H9 (cell line): ENCODE measurements at regions not wholly inside any gene's neighbourhood (a gene's known extent, or its start where the extent isn't known, plus 50 kb on each side); places are given as distances from the start of the nearest gene placed in this dataset.

Source experiments
- DNase-seq: peaks from one replicate; pipeline ENCODE4 v3.0.0-alpha.2; 2017
- H2AFZ ChIP-seq: one replicate; pipeline ENCODE4 v1.6.1; 2013; ENCODE audit warnings: mild to moderate bottlenecking, low read length, control low read depth, moderate library complexity
- H2AK5ac ChIP-seq: 2 replicates; pipeline ENCODE4 v1.6.1; 2013; ENCODE audit warnings: low read length, control low read depth, mixed read lengths; ENCODE audit not compliant: insufficient read length
- H2BK120ac ChIP-seq: one replicate; pipeline ENCODE4 v1.6.1; 2013; ENCODE audit warnings: low read depth, mild to moderate bottlenecking, low read length, control low read depth, inconsistent platforms; ENCODE audit not compliant: poor library complexity, severe bottlenecking
- H2BK12ac ChIP-seq: 2 replicates; pipeline ENCODE4 v1.6.1; 2013; ENCODE audit warnings: low read length, control low read depth, mixed read lengths, low read depth; ENCODE audit not compliant: insufficient read length
- H2BK15ac ChIP-seq: 2 replicates; pipeline ENCODE4 v1.6.1; 2013; ENCODE audit warnings: low read depth, low read length, control low read depth
- H2BK20ac ChIP-seq: one replicate; pipeline ENCODE4 v1.6.1; 2013; ENCODE audit warnings: low read depth, mild to moderate bottlenecking, low read length, control low read depth, inconsistent platforms; ENCODE audit not compliant: poor library complexity, severe bottlenecking
- H2BK5ac ChIP-seq: 2 replicates; pipeline ENCODE4 v1.6.1; 2013; ENCODE audit warnings: low read length, control low read depth, mixed read lengths; ENCODE audit not compliant: insufficient read length
- H3K14ac ChIP-seq: 2 replicates; pipeline ENCODE4 v1.6.1; 2013; ENCODE audit warnings: low read length, control low read depth; ENCODE audit not compliant: insufficient read depth
- H3K18ac ChIP-seq: 2 replicates; pipeline ENCODE4 v1.6.1; 2013; ENCODE audit warnings: low read depth, mild to moderate bottlenecking, mixed read lengths, low read length, control low read depth; ENCODE audit not compliant: insufficient read length
- H3K23ac ChIP-seq: 2 replicates; pipeline ENCODE4 v1.6.1; 2013; ENCODE audit warnings: low read length, control low read depth, mixed read lengths, low read depth; ENCODE audit not compliant: insufficient read length
- H3K23me2 ChIP-seq: 2 replicates; pipeline ENCODE4 v1.6.1; 2013; ENCODE audit warnings: low read depth, mild to moderate bottlenecking, mixed read lengths, low read length, control low read depth; ENCODE audit not compliant: insufficient read length, poor library complexity, severe bottlenecking
- H3K27ac ChIP-seq: 2 replicates; pipeline ENCODE4 v1.5.1; 2013; ENCODE audit warnings: low read length, control low read depth, mixed read lengths, low read depth; ENCODE audit not compliant: insufficient read length
- H3K27me3 ChIP-seq: 2 replicates; pipeline ENCODE4 v1.6.1; 2013; ENCODE audit warnings: low read length, control low read depth, inconsistent platforms; ENCODE audit not compliant: insufficient read depth
- H3K4ac ChIP-seq: 2 replicates; pipeline ENCODE4 v1.6.1; 2013; ENCODE audit warnings: low read depth, mild to moderate bottlenecking, control low read depth, inconsistent platforms, low read length, moderate library complexity
- H3K4me1 ChIP-seq: 2 replicates; pipeline ENCODE4 v1.6.1; 2013; ENCODE audit warnings: low read length, control low read depth, inconsistent platforms; ENCODE audit not compliant: insufficient read depth
- H3K4me2 ChIP-seq: 2 replicates; pipeline ENCODE4 v1.6.1; 2013; ENCODE audit warnings: low read length, control low read depth, mixed read lengths; ENCODE audit not compliant: insufficient read length, insufficient read depth
- H3K56ac ChIP-seq: 2 replicates; pipeline ENCODE4 v1.6.1; 2013; ENCODE audit warnings: low read depth, mild to moderate bottlenecking, mixed read lengths, low read length, control low read depth; ENCODE audit not compliant: insufficient read length
- H3K79me1 ChIP-seq: 2 replicates; pipeline ENCODE4 v1.6.1; 2013; ENCODE audit warnings: low read depth, mild to moderate bottlenecking, moderate library complexity, low read length, control low read depth, inconsistent platforms; ENCODE audit not compliant: insufficient read depth, poor library complexity, severe bottlenecking
- H3K79me2 ChIP-seq: 2 replicates; pipeline ENCODE4 v1.6.1; 2013; ENCODE audit warnings: low read length, control low read depth, inconsistent platforms; ENCODE audit not compliant: insufficient read depth
- H3K9ac ChIP-seq: 2 replicates; pipeline ENCODE4 v1.6.1; 2013; ENCODE audit warnings: low read length, control low read depth, mixed read lengths; ENCODE audit not compliant: insufficient read length; ENCODE audit errors: extremely low read depth
- H3K9me3 ChIP-seq: one replicate; pipeline ENCODE4 v1.6.1; 2013; ENCODE audit warnings: low read depth, low read length, inconsistent platforms; ENCODE audit not compliant: control insufficient read depth
- H3T11ph ChIP-seq: one replicate; pipeline ENCODE4 v1.6.1; 2013; ENCODE audit warnings: mild to moderate bottlenecking, low read length, control low read depth, inconsistent platforms
- H4K20me1 ChIP-seq: one replicate; pipeline ENCODE4 v1.6.1; 2013; ENCODE audit not compliant: control insufficient read depth, insufficient read length, insufficient read depth
- H4K5ac ChIP-seq: 2 replicates; pipeline ENCODE4 v1.6.1; 2013; ENCODE audit warnings: low read depth, mild to moderate bottlenecking, mixed read lengths, low read length, control low read depth; ENCODE audit not compliant: insufficient read length
- H4K8ac ChIP-seq: replicated peaks from 2 replicates; pipeline ENCODE4 v1.6.1; 2013; ENCODE audit warnings: low read length, control low read depth, mixed read lengths, low read depth; ENCODE audit not compliant: insufficient read length
- H4K91ac ChIP-seq: 2 replicates; pipeline ENCODE4 v1.6.1; 2013; ENCODE audit warnings: low read depth, mild to moderate bottlenecking, moderate library complexity, mixed read lengths, low read length, control low read depth; ENCODE audit not compliant: insufficient read length
- H3K27ac Mint-ChIP-seq, 3 experiments: 2 replicates in 2 of 3; 3 replicates in 1 of 3; pipeline ENCODE4 v1.8.0; 2020 to 2021; ENCODE audit warnings: mixed read lengths in 3 of 3, mild to moderate bottlenecking in 1 of 3, moderate library complexity in 1 of 3
- H3K27me3 Mint-ChIP-seq: 2 replicates; pipeline ENCODE4 v1.8.0; 2021; ENCODE audit warnings: low read depth, mild to moderate bottlenecking, moderate library complexity, mixed read lengths
- H3K36me3 Mint-ChIP-seq, 3 experiments: 2 replicates in 2 of 3; 3 replicates in 1 of 3; pipeline ENCODE4 v1.8.0; 2020 to 2021; ENCODE audit warnings: low read depth in 3 of 3, mixed read lengths in 3 of 3; ENCODE audit not compliant: insufficient read depth in 1 of 3
- H3K4me1 Mint-ChIP-seq, 2 experiments: 2 replicates each; pipeline ENCODE4 v1.8.0; 2020; ENCODE audit warnings: mixed read lengths in 2 of 2
- H3K4me3 Mint-ChIP-seq, 2 experiments: 2 replicates in 1 of 2; 3 replicates in 1 of 2; pipeline ENCODE4 v1.8.0; 2020 to 2021; ENCODE audit warnings: mild to moderate bottlenecking in 2 of 2, mixed read lengths in 2 of 2, moderate library complexity in 1 of 2
- H3K9me3 Mint-ChIP-seq, 2 experiments: 2 replicates in 1 of 2; 3 replicates in 1 of 2; pipeline ENCODE4 v1.8.0; 2020; ENCODE audit warnings: mild to moderate bottlenecking in 2 of 2, mixed read lengths in 2 of 2, moderate library complexity in 1 of 2
- CTCF ChIP-seq: fragments of 200-600 bp; sonication (generic); conservative IDR thresholded peaks from 3 replicates; pipeline ENCODE4 v1.8.0; 2021; ENCODE audit warnings: antibody characterized with exemption, mild to moderate bottlenecking
- WGBS: extraction: QIAGEN DNeasy Blood & Tissue Kit; methylation state at CpG from one replicate; pipeline ENCODE4 v1.1.7; 2013; ENCODE audit warnings: missing lambda C conversion rate, low lambda C conversion rate, mixed read lengths; ENCODE audit not compliant: insufficient read length; ENCODE audit errors: extremely low coverage; 5-methylcytosine and 5-hydroxymethylcytosine counted together

GRCh38 chr6:169161572-169162167 lies 92.0 kb downstream of the THBS2 start:
- Histone ChIP-seq H3K4me1 (peaks cover 3% of the 10 kb centered on the region; the same call in 1 of the 2 replicates), H3K4me2 (no peak overlapping the region)
- H3K27me3 Mint-ChIP-seq = peaks cover 5% of the 10 kb centered on the region

More at GRCh38 chr6:169161572-169162167, 92.0 kb downstream of the THBS2 start:
- H3K23ac ChIP-seq = no peak overlapping the region
- no peak overlapping the region for H2AFZ ChIP-seq
- H3T11ph ChIP-seq = no peak overlapping the region
- no peak overlapping the region for H2BK15ac ChIP-seq
- H3K4ac ChIP-seq = no peak overlapping the region
- H2BK12ac ChIP-seq = no peak overlapping the region
- Mint-ChIP-seq H3K27ac (no peak overlapping the region), H3K4me3 (no peak overlapping the region), H3K4me1 (no peaks in the 10 kb centered on the region; a peak in 2 of 4 replicates), H3K36me3 (peaks cover 0 to 5% (median 0%) of the 10 kb centered on the region in 3 experiments; a peak in 2 of 7 replicates), H3K9me3 (peaks cover 10 to 14% of the 10 kb centered on the region in 2 experiments; a peak in 3 of 5 replicates)
- no peak overlapping the region for H3K56ac ChIP-seq
- H2AK5ac ChIP-seq = no peak overlapping the region
- no peaks in the 10 kb centered on the region for H3K23me2 ChIP-seq
- no peak overlapping the region for H2BK5ac ChIP-seq
- H4K8ac ChIP-seq = no peak overlapping the region
- no peaks in the 10 kb centered on the region for H3K79me1 ChIP-seq
- H3K9ac ChIP-seq = no peak overlapping the region
- DNase-seq = no peak
- H4K5ac ChIP-seq = no peak overlapping the region
- WGBS = no CpG with 5 or more reads among the region's 13 CpGs
- H3K9me3 ChIP-seq = no peaks in the 10 kb centered on the region
- no peak overlapping the region for H3K27ac ChIP-seq
- H3K18ac ChIP-seq = no peak overlapping the region
- H4K20me1 ChIP-seq = no peaks in the 10 kb centered on the region
- H2BK20ac ChIP-seq = no peak overlapping the region
- no peaks in the 10 kb centered on the region for H3K27me3 ChIP-seq
- H3K79me2 ChIP-seq = no peaks in the 10 kb centered on the region
- no peak overlapping the region for H2BK120ac ChIP-seq
- no peak overlapping the region for H4K91ac ChIP-seq
- no peak for TF ChIP-seq CTCF
- H3K14ac ChIP-seq = no peak overlapping the region
